ENCODE measurements at regions not wholly inside any gene's neighbourhood (a gene's known extent, or its start where the extent isn't known, plus 50 kb on each side); places are given as distances from the start of the nearest gene placed in this dataset.

GRCh38 chr5:9787861-9788600 is 157.9 kb upstream of the TAS2R1 start:
- POLR2A ChIA-PET = no interaction called here
- no peak overlapping the region for H3K27ac Mint-ChIP-seq (ENCODE audit: low read depth, unreplicated experiment)
- TF ChIP-seq, protein P1, sequence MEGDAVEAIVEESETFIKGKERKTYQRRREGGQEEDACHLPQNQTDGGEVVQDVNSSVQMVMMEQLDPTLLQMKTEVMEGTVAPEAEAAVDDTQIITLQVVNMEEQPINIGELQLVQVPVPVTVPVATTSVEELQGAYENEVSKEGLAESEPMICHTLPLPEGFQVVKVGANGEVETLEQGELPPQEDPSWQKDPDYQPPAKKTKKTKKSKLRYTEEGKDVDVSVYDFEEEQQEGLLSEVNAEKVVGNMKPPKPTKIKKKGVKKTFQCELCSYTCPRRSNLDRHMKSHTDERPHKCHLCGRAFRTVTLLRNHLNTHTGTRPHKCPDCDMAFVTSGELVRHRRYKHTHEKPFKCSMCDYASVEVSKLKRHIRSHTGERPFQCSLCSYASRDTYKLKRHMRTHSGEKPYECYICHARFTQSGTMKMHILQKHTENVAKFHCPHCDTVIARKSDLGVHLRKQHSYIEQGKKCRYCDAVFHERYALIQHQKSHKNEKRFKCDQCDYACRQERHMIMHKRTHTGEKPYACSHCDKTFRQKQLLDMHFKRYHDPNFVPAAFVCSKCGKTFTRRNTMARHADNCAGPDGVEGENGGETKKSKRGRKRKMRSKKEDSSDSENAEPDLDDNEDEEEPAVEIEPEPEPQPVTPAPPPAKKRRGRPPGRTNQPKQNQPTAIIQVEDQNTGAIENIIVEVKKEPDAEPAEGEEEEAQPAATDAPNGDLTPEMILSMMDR (IDR thresholded peaks at IDR 0.05; ENCODE audit: unreplicated experiment) = no peak
- CTCF ChIA-PET = interaction anchor here (1.3 kb wide), 1 partner anchor 17 kb away, joined by 3 read pairs; no protein-coding TSS in a partner anchor
- no TSS peak for BruUV-seq (replicated peaks)
- H3K27me3 Mint-ChIP-seq (ENCODE audit: insufficient read depth, unreplicated experiment) = peaks cover 13% of the 10 kb centered on the region
- H3K4me1 Mint-ChIP-seq (ENCODE audit: insufficient read depth, unreplicated experiment) = no peaks in the 10 kb centered on the region
- H3K4me3 Mint-ChIP-seq (ENCODE audit: unreplicated experiment) = no peak overlapping the region
- DNase-seq (ENCODE audit: unreplicated experiment) = no peak
- no peaks in the 10 kb centered on the region for H3K36me3 Mint-ChIP-seq (ENCODE audit: insufficient read depth, unreplicated experiment)
- intact Hi-C loops (cut with micrococcal nuclease) = no loop called here
- H3K9me3 Mint-ChIP-seq (ENCODE audit: unreplicated experiment) = no peaks in the 10 kb centered on the region

GRCh38 chr5:9786380-9787360 is 156.5 kb upstream of the TAS2R1 start:
- ChIA-PET CTCF (interaction anchor here (0.7 kb wide), 1 partner anchor 43 kb away, joined by 3 read pairs; no protein-coding TSS in a partner anchor), POLR2A (interaction anchor here (0.7 kb wide), 1 partner anchor 13 kb away, joined by 3 read pairs; no protein-coding TSS in a partner anchor)
- Mint-ChIP-seq H3K27ac (ENCODE audit: low read depth, unreplicated experiment) (no peak overlapping the region), H3K4me1 (ENCODE audit: insufficient read depth, unreplicated experiment) (no peaks in the 10 kb centered on the region), H3K36me3 (ENCODE audit: insufficient read depth, unreplicated experiment) (no peaks in the 10 kb centered on the region), H3K27me3 (ENCODE audit: insufficient read depth, unreplicated experiment) (peaks cover 13% of the 10 kb centered on the region), H3K4me3 (ENCODE audit: unreplicated experiment) (no peak overlapping the region), H3K9me3 (ENCODE audit: unreplicated experiment) (peaks cover 4% of the 10 kb centered on the region)
- BruUV-seq (replicated peaks) = no TSS peak
- intact Hi-C loops (cut with micrococcal nuclease) = no loop called here
- no peak for DNase-seq (ENCODE audit: unreplicated experiment)
- TF ChIP-seq, protein P1 (IDR thresholded peaks at IDR 0.05; ENCODE audit: unreplicated experiment) = no peak

DNA sequence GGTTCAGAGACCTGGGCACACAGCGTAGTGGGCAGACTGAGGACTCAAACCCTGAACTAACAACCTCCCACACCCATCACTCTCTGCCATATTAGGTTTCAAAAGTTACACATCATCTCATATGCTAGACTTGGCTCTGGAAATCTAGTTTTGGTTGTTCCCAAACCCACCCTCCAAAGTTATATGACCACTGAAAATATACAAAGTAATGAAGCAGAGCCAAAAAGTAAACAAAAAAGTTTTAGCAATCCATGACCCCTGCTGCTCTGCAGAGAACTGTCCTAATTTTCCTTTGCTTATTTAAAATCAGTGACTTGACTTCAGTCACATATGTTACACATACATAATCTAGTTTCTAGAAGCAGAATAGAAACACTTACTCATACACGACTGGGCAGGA is 155.6 kb upstream of the TAS2R1 start:
- TF ChIP-seq, protein P1 (IDR thresholded peaks at IDR 0.05; ENCODE audit: unreplicated experiment) = no peak
- no peaks in the 10 kb centered on the region for H3K4me1 Mint-ChIP-seq (ENCODE audit: insufficient read depth, unreplicated experiment)
- ChIA-PET CTCF (no interaction called here), POLR2A (no interaction called here)
- no TSS peak for BruUV-seq (replicated peaks)
- H3K9me3 Mint-ChIP-seq (ENCODE audit: unreplicated experiment) = peaks cover 7% of the 10 kb centered on the region
- DNase-seq (ENCODE audit: unreplicated experiment) = no peak
- intact Hi-C loops (cut with micrococcal nuclease) = no loop called here
- H3K4me3 Mint-ChIP-seq (ENCODE audit: unreplicated experiment) = no peak overlapping the region
- H3K36me3 Mint-ChIP-seq (ENCODE audit: insufficient read depth, unreplicated experiment) = no peaks in the 10 kb centered on the region
- no peak overlapping the region for H3K27ac Mint-ChIP-seq (ENCODE audit: low read depth, unreplicated experiment)
- peaks cover 13% of the 10 kb centered on the region for H3K27me3 Mint-ChIP-seq (ENCODE audit: insufficient read depth, unreplicated experiment)

- Mint-ChIP-seq H3K36me3 (ENCODE audit: insufficient read depth, unreplicated experiment) (no peaks in the 10 kb centered on the region), H3K27me3 (ENCODE audit: insufficient read depth, unreplicated experiment) (peaks cover 13% of the 10 kb centered on the region), H3K27ac (ENCODE audit: low read depth, unreplicated experiment) (no peak overlapping the region), H3K4me3 (ENCODE audit: unreplicated experiment) (no peak overlapping the region), H3K4me1 (ENCODE audit: insufficient read depth, unreplicated experiment) (no peaks in the 10 kb centered on the region), H3K9me3 (ENCODE audit: unreplicated experiment) (peaks cover 7% of the 10 kb centered on the region)
- ChIA-PET CTCF (interaction anchor here (0.6 to 1.4 kb wide), 2 partner anchors 10 to 11 kb away, joined by 3 read pairs; no protein-coding TSS in a partner anchor), POLR2A (no interaction called here)
- no peak for DNase-seq (ENCODE audit: unreplicated experiment)
- BruUV-seq (replicated peaks) = no TSS peak
- intact Hi-C loops (cut with micrococcal nuclease) = no loop called here
- TF ChIP-seq, protein P1 (IDR thresholded peaks at IDR 0.05; ENCODE audit: unreplicated experiment) = no peak
Observed at GRCh38 chr5:9784231-9784630, 154.1 kb upstream of the TAS2R1 start.

All from MCF 10A (cell line).